Gastroesophageal sphincter (tissue), 3 donors: ENCODE measurements at regions not wholly inside any gene's neighbourhood (a gene's known extent, or its start where the extent isn't known, plus 50 kb on each side); places are given as distances from the start of the nearest gene placed in this dataset.

Source experiments
- CTCF ChIP-seq, 4 experiments: fragments of 200-600 bp in 2 of 4; fragments of 450-650 bp in 2 of 4; sonication (generic) in 1 of 4; IDR thresholded peaks; one replicate each; pipeline ENCODE4 v1.5.1; 2017 to 2019; ENCODE audit warnings: antibody characterized with exemption in 4 of 4, mild to moderate bottlenecking in 2 of 4, moderate library complexity in 2 of 4
- EP300 ChIP-seq: sonication (generic); formaldehyde crosslinking; IDR thresholded peaks from one replicate; pipeline ENCODE4 v1.6.1; 2017; ENCODE audit warnings: antibody characterized with exemption, mild to moderate bottlenecking
- POLR2AphosphoS5 ChIP-seq: sonication (generic); formaldehyde crosslinking; IDR thresholded peaks from one replicate; pipeline ENCODE4 v1.6.1; 2017; ENCODE audit warnings: antibody characterized with exemption

- TF ChIP-seq POLR2AphosphoS5 (no peak), CTCF (IDR thresholded peaks at IDR 0.05) (no peak), EP300 (no peak)
These were observed 1236.9 kb downstream of the DNAJB9 start for GRCh38 chr7:109806548-109806947.
